ENCODE measurements at regions not wholly inside any gene's neighbourhood (a gene's known extent, or its start where the extent isn't known, plus 50 kb on each side); places are given as distances from the start of the nearest gene placed in this dataset.

- Histone ChIP-seq H3K4me1 (ENCODE audit: control insufficient read depth in 5 of 5, insufficient read depth in 5 of 5, low read length in 5 of 5) (peaks cover 0 to 7% (median 2%) of the 10 kb centered on the region in 5 donors), H3K27me3 (ENCODE audit: control insufficient read depth in 3 of 3, insufficient read depth in 3 of 3, low read length in 2 of 3) (no peaks in the 10 kb centered on the region), H3K36me3 (ENCODE audit: control insufficient read depth in 4 of 4, insufficient read depth in 4 of 4, low read length in 4 of 4) (no peaks in the 10 kb centered on the region), H3K9ac (ENCODE audit: insufficient read depth in 1 of 2, low read length in 2 of 2) (no peak overlapping the region), H3K27ac (ENCODE audit: low read depth in 1 of 2, low read length in 1 of 2) (no peak overlapping the region), H3K4me3 (no peak overlapping the region), H3K9me3 (ENCODE audit: control insufficient read depth in 4 of 4, insufficient read depth in 3 of 4, low read length in 3 of 4) (no peaks in the 10 kb centered on the region)
- DNase-seq (no peak), ATAC-seq (ENCODE audit: insufficient read depth, low FRiP score) (no peak)
- TF ChIP-seq CTCF (IDR thresholded peaks at IDR 0.05; ENCODE audit: control extremely low read depth, extremely low read depth), result no peak
- 88 to 90% methylated on average over 4 of the region's 4 CpGs for WGBS, 2 donors
Measured at GRCh38 chr1:23629708-23630290, 61.8 kb upstream of the RPL11 start.

DNA sequence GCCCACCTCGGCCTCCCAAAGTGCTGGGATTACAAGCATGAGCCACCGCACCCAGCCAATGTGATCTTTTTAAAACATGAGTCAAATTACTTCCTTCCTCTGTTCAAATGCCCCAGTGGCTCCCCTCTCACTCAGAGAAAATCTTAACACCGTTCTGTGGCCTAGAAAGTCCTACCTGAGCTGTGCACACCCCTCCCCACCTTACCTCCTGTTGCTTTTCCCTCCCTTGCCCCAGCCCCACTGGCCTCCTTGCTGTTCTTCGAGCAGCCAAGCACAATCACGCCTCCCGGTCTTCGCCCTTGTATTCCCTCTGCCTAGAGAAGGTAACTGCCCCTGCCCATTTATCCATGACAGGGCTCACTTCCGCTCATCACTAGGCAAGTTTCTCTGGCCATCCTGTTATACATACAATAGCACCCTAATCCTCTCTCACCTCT is 62.6 kb upstream of the RPL11 start:
- no peak for TF ChIP-seq CTCF (IDR thresholded peaks at IDR 0.05; ENCODE audit: control extremely low read depth, extremely low read depth)
- Histone ChIP-seq H3K9me3 (ENCODE audit: control insufficient read depth in 4 of 4, insufficient read depth in 3 of 4, low read length in 3 of 4) (no peaks in the 10 kb centered on the region), H3K36me3 (ENCODE audit: control insufficient read depth in 4 of 4, insufficient read depth in 4 of 4, low read length in 4 of 4) (no peaks in the 10 kb centered on the region), H3K9ac (ENCODE audit: insufficient read depth in 1 of 2, low read length in 2 of 2) (no peak overlapping the region), H3K27ac (ENCODE audit: low read depth in 1 of 2, low read length in 1 of 2) (no peak overlapping the region), H3K27me3 (ENCODE audit: control insufficient read depth in 3 of 3, insufficient read depth in 3 of 3, low read length in 2 of 3) (no peaks in the 10 kb centered on the region), H3K4me3 (no peak overlapping the region), H3K4me1 (ENCODE audit: control insufficient read depth in 5 of 5, insufficient read depth in 5 of 5, low read length in 5 of 5) (peaks cover 0 to 3% (median 0%) of the 10 kb centered on the region in 5 donors)
- DNase-seq, result no peak
- 57 to 66% methylated on average over 8 of the region's 8 CpGs for WGBS, 2 donors
- ATAC-seq (ENCODE audit: insufficient read depth, low FRiP score), result no peak

GRCh38 chr1:23627069-23627735 is 64.4 kb upstream of the RPL11 start:
- no peak for ATAC-seq (ENCODE audit: insufficient read depth, low FRiP score)
- Histone ChIP-seq H3K9me3 (ENCODE audit: control insufficient read depth in 4 of 4, insufficient read depth in 3 of 4, low read length in 3 of 4) (no peaks in the 10 kb centered on the region), H3K4me3 (no peak overlapping the region), H3K27ac (ENCODE audit: low read depth in 1 of 2, low read length in 1 of 2) (peak overlapping the region in 1 of 2 donors; percentile 84), H3K4me1 (ENCODE audit: control insufficient read depth in 5 of 5, insufficient read depth in 5 of 5, low read length in 5 of 5) (peaks cover 0 to 3% (median 0%) of the 10 kb centered on the region in 5 donors), H3K9ac (ENCODE audit: insufficient read depth in 1 of 2, low read length in 2 of 2) (no peak overlapping the region), H3K27me3 (ENCODE audit: control insufficient read depth in 3 of 3, insufficient read depth in 3 of 3, low read length in 2 of 3) (no peaks in the 10 kb centered on the region), H3K36me3 (ENCODE audit: control insufficient read depth in 4 of 4, insufficient read depth in 4 of 4, low read length in 4 of 4) (no peaks in the 10 kb centered on the region)
- no peak for TF ChIP-seq CTCF (IDR thresholded peaks at IDR 0.05; ENCODE audit: control extremely low read depth, extremely low read depth)
- 65 to 83% methylated on average over 11 of the region's 11 CpGs for WGBS, 2 donors
- DNase-seq, result peak in 2 of 3 donors; percentile 39 to 56
